ENCODE measurements at regions not wholly inside any gene's neighbourhood (a gene's known extent, or its start where the extent isn't known, plus 50 kb on each side); places are given as distances from the start of the nearest gene placed in this dataset.

DNA sequence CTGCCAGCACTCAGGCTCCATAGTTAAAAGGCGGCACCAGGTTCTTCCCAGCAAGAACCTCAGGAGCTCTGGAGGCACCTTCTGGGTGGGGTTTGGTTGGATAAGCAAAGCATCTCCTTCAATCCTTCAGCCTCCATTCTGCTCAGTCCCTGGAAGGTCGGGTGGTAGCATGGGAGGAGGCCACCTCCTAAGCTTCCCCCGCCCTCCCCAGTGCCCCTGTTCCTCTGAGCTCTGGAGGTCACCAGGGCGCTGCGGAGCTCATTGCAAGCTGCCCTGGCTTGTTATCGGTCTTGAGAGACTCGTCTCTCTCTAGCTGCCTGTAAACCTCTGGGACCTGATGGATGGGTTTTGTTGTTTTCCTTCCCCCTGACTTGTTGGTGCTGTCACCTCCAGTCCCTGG lies 124.8 kb downstream of the RPLP1 start:
- DNase-seq: no peak

DNA sequence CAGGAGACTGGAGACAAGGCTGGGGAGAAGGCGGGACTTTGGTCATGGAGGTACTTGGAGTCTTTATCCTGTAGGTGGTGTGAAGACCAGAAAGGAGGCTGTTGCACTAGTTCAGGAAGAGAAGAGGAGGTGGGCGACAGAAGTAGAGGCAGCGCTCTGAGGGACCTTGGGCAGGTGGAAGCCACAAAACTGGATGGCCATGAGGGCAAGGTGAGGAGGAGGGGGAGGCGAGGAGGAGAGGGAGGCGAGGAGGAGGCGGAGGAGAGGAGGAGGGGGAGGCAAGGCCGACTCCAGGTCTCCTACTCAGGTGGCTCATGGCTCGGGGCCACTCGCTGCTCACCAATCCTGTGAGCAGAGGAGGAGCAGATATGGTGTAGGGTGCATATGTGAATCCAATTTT lies 125.6 kb downstream of the RPLP1 start:
- no peak for DNase-seq

DNA sequence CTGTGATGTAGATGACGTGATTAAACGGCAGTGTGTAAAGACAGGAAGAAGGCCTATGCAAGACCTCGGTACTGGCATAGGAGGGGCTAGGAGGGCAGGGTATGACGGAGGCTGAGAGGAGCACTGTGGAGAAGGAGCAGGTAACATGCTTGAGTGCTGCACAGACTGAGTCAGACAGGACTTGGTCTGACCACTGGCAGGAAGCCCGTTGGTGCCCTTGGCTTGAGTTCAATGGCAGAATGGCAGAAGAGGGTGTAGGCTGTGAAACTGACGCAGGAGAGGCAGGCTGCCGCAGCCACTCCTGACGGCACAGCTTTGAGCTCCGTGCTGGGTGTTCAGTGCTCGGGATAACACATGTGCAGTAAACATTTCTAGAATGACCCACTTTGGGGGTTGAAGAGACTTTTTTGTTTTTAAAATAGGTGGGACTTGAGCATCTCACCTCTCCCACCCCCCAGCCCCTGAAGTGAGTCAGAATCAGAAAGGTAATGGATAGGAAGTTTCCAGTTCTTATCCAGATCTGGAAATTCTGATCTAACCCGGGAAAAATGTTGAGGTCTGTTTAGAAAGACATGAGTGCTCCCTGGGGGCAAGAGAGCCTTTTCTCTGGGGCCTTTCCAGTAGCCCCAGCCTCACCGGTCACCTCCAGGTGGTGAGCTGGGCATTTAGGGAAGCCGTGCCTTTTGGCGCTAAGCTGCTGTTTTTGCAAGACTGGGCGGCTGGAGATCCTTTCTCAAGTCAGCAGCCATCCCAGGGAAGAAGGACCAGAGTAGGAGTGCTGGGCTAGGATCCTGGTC lies 126.4 kb downstream of the RPLP1 start:
- no peak for DNase-seq

GRCh38 chr15:69579950-69580618 lies 127.5 kb downstream of the RPLP1 start:
- no peak for DNase-seq

- no peak for DNase-seq
These were observed 131.0 kb downstream of the RPLP1 start for GRCh38 chr15:69583626-69584025.

DNA sequence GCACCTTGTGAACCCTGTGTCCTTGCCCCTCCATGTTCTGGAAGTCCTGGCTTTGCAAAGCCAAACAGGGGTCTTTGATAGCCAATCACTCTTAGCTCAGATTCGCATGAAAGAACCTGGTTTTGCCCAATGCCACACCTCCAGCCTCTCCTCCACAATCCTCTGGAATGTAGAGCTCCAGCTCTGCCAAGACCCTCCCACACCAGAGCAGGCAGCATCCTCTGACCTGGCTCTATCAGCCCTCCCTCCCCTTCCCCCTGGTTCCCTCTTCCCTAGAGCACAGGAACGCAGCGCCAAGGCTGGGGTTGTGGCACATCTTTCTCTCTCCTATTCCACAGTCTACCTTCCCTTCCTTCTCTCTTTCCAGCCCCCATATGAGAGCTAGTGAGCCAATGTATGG lies 133.3 kb downstream of the RPLP1 start:
- no peak for DNase-seq

DNA sequence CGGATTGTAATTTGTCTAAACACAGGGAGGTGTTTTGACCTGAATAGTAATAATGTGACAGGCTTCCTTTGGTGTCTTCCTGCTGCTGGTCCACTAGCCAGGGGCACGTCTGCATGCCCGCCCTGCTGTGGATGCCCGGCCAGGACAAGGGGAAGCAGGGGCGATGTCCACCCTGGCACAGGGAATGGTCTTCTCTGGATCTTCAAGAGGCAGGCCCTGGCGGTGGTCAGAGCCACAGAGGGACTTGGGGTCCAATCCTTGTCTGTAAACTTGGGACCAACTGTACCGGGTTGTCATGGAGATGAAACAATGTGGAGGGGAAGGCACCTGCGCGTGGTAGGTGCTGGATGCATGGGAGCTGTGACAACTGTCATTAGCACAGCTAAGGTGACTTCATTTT lies 134.1 kb downstream of the RPLP1 start:
- DNase-seq: no peak

GRCh38 chr15:69587723-69588426 lies 135.3 kb downstream of the RPLP1 start:
- DNase-seq: no peak

- DNase-seq: no peak
These were observed 137.6 kb downstream of the RPLP1 start for GRCh38 chr15:69590201-69590710.

DNA sequence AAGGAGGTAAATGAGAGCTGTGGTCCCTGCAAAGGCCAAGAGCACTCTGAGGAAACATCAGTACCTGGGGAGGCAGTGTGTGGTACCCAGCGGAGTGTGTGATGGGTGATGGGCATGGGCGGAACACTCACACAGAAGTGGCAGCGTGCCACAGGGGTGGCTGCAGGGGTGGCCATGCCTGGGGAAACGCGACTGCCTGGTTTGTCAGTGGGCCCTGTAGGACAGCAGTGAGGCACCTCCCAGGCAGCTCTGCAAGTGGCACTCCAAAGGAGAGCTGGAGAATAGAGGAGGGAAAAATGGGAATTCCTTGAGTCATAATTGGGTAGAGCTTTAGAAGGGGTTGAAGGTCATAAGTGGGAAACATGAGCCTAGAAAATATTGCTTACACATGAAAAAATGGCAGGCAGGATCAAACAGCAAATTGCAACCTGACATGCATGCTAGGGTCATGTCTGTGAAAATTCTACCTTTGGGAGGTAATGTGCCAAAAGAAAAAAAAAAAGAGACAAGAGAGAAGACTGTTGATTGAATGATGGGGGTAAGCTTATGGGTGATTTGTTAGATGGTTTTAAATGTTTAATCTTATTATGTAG lies 138.4 kb downstream of the RPLP1 start:
- no peak for DNase-seq

DNA sequence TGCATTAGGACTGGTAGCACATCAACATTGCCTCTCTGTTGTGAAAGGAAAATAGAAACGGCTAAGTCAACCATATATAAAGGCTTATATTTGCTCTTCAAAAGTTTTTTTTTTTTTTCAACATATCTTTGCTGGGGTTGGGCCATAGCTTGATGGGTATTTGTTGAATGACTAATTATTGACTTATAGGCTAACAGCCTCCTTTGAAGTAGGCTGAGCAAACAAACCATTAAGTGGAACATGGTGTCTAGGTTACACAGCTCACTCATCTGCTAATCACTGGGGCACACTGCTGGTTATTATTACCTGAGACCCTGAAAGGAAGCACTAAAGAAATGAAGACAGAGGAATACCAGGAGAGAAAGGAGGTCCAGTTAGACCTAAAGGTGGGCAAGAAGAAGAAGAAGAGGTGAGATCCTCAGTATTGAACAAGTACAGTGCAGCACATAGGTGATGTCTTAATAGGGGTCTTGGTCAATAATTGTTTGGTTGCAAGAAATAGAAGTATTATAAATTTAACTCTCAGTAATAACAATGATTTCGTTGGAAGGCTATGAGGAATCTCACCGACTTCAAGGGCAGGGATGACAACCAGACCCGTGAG lies 139.4 kb downstream of the RPLP1 start:
- peak; percentile 95 for DNase-seq

- DNase-seq: no peak
These were observed 140.3 kb downstream of the RPLP1 start for GRCh38 chr15:69592954-69593353.

DNA sequence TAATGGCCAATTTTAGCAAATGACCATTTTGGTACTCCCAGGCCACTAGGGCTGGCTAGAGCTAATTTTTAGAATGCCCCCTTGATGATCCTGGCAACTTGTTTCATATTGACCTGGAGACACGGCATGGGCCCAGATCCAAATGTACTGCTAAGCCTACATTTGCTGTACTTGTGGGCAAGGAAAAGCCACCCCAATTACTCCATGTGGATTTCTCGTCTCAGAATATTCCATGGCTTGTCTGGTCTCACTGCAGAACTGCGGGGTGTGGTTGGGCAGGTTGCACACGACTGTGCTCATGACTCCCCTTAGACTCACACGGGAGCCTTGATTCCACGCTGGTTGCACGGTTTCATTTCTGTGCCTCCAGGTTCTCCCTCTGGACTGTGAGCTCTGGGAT lies 140.9 kb downstream of the RPLP1 start:
- no peak for DNase-seq

DNA sequence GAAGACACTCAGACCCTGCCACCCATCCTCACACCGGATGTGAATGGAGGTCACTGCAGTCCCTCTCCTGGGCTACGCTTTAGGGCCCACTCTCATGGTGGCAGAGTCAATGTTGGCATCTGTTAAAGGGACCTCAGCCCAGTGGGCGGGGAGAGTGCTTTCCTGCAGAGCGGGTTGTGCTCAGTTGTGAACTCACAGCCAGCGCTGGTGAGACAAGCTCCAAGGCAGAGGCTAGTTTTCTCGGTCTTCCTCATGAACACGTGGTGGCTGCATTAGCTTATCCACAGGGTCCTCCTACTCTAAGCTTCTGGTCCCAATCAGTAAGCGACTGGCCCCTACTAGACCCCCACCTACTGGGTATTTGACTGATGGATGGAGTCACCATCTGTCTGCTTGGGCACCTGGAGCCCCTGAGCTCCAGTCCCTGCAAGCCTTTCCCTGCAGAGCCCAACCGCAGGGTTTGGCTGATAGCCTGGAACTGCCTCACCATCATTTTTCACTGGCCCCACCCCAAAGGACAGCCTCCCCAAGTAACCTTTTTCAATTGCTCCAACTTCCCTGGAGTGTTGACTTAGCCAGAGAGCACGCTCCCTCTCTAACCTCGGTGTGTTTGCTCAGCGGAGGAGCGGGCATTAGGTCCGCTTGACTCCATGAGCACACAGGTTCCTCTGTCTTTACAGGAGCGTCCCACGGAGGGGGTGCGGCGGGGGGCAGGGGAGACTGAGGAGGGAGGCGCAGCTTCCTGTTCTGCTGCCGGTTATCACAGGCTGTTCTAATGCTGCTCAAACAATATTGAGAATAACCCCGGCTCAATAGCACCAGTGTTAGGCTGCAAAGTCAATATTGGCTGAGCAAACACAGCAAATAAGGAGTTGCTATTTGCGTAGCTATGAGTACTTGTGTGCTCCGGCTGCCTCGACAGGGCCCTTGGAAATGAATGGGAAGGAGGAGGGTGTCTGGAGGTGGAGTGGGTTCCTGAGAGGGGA lies 141.7 kb downstream of the RPLP1 start:
- peak; percentile 99 for DNase-seq

- DNase-seq: no peak
These were observed 142.6 kb downstream of the RPLP1 start for GRCh38 chr15:69595009-69595791.

DNA sequence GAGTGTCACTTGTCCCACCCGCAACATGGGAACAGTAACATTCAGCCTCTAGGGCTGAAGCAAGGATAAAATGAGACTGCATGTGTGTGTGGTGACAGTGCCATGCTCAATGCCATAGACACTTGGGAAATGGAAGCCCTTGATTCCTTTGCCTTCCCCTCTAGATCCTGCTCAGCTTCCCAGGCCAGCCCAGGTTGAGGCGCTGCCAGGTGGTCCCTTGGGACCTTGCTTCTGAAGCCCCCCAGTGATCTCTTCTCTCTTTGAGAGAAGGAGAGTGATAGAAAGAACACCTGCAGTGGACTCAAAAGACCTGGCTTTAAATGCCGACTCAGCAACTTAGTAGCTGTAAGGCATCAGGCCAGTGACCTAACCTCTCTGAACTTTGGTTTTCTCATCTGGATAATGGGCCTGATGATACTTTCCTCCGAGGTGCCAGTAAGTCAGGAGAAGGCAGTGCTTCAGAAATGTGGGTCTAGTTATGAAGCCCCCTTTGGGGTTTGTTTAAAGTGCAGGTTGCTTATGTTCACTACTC lies 144.5 kb downstream of the RPLP1 start:
- no peak for DNase-seq

DNA sequence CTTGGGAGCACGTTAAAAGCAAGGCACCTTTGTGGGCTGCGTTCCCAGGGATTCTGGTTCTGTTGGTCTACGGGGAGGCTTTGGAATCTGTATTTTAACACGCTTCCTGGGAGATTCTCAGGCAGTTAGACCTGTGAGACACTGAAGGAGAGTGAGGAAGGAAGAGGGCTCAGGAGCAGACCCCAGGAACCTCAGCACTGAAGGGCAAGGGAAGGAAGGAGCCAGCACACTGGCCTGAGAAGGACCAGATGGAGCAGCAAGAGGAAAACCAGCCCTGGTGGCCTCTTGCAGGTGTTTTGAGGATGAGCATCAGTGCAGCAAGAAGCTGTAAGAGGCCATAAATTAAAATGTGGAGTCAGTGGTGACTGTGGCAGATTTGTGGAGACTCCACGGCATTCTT lies 146.7 kb downstream of the RPLP1 start:
- DNase-seq: no peak

DNA sequence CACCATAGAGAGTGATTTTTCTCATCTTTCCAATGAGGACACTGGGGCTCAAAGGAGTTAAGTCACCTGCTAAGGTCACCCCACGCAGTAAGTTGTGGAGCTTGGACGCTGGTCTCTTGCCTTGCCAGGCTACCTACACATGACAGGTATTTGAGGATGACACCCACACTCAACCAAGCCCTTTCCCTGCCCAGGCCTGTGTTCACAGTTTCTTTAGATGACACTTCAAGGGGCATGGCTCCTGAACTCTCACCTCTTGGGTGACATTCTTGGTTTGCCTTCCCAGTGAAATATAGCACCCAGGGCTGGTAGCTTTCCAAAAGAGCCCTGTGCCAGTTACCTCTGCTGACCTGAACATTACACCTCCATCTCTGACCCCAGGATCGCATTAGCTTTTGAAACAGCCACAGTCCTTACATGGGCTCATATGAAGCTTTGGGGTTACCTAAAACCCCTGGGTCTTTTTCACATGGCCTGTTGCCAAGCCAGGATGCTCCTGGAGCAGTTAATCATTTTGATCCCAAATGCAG lies 148.0 kb downstream of the RPLP1 start:
- DNase-seq: no peak

GRCh38 chr15:69601711-69602504 lies 149.3 kb downstream of the RPLP1 start:
- no peak for DNase-seq

Data from DMS153 (cell line).